ENCODE measurements at regions not wholly inside any gene's neighbourhood (a gene's known extent, or its start where the extent isn't known, plus 50 kb on each side); places are given as distances from the start of the nearest gene placed in this dataset.
"Not testable (repeated sequence)": the region's sequence is repeated elsewhere in the genome, so short reads cannot be mapped to it uniquely, and the experiment has no call there.

DNA sequence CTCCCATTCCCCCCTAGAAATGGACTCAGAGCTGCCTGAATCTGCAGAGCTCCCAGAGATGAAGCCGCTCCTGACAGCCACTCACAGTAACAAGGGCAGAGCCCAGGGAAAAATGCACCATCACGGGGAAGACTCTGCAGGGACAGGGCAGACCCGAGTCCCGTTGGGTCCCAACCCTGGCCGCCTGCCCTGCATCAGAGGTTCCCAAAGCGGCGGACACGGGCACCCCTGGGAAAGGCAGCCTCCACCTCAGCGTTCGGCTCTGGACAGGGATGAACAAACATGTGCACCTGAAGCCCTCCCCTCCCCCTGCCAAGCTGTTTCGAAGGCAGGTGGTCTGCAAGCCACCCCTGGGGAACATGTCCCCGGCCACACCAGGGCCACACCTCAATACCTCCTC is 320.4 kb downstream of the ADGRD1 start:
- H3K4me1 ChIP-seq (ENCODE audit: insufficient read depth, low read length): no peaks in the 10 kb centered on the region
- H3K9ac ChIP-seq (ENCODE audit: low read length): no peak overlapping the region
- H3K36me3 ChIP-seq (ENCODE audit: insufficient read depth, low read length): no peaks in the 10 kb centered on the region
- no peak overlapping the region for H3K4me3 ChIP-seq (ENCODE audit: low read depth in 1 of 2, low read length in 2 of 2)
- peaks cover 0 to 4% of the 10 kb centered on the region in 2 donors for H3K27me3 ChIP-seq (ENCODE audit: control insufficient read depth in 1 of 2, insufficient read depth in 2 of 2, low read length in 2 of 2)
- no peak overlapping the region for H3K27ac ChIP-seq (ENCODE audit: low read depth, low read length)
- no peaks in the 10 kb centered on the region for H3K9me3 ChIP-seq (ENCODE audit: low read length)

DNA sequence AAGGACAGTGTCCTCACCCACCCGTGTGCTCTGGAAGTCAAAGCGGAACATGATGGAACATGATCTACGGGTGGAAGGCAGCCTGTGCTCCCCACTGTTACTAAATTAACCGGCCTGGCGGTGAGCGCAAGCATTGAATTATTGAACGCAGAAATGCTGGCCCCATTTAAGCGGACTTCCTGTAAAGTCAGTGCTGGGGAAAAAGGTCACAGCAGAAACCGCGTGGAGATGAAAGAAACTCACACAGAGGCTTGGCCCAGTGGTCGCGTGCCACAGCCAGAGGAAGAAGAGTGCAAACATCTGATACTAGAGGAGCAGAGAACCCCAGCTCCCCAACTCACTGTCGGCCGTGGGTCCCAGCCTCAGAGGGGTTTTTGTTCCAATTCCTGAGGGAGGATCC is 321.2 kb downstream of the ADGRD1 start:
- no peak overlapping the region for H3K4me3 ChIP-seq (ENCODE audit: low read depth in 1 of 2, low read length in 2 of 2)
- H3K27me3 ChIP-seq (ENCODE audit: control insufficient read depth in 1 of 2, insufficient read depth in 2 of 2, low read length in 2 of 2): peaks cover 0 to 9% of the 10 kb centered on the region in 2 donors
- no peaks in the 10 kb centered on the region for H3K4me1 ChIP-seq (ENCODE audit: insufficient read depth, low read length)
- no peaks in the 10 kb centered on the region for H3K9me3 ChIP-seq (ENCODE audit: low read length)
- no peak overlapping the region for H3K27ac ChIP-seq (ENCODE audit: low read depth, low read length)
- no peak overlapping the region for H3K9ac ChIP-seq (ENCODE audit: low read length)
- H3K36me3 ChIP-seq (ENCODE audit: insufficient read depth, low read length): no peaks in the 10 kb centered on the region

DNA sequence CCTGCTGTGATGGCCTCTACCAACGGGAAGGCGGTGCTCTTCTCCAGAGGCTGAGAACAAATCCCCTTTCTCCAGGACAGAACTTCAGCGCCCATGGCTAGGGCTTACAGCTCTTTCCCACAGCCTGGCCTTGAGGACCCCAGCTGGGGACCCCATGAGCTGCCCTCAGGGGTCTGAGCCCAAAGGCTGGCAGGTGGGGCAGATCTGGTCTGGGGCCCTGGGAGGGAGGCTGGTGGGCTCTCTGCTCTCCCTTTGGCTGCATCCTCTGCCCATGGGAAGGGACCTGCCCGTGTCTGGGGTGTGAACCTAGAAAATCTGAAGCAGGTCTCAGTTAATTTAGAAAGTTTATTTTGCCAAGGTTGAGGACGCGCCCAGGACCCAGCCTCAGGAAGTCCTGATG is 322.1 kb downstream of the ADGRD1 start:
- H3K27me3 ChIP-seq (ENCODE audit: control insufficient read depth in 1 of 2, insufficient read depth in 2 of 2, low read length in 2 of 2): peaks cover 0 to 9% of the 10 kb centered on the region in 2 donors
- H3K9me3 ChIP-seq (ENCODE audit: low read length): no peaks in the 10 kb centered on the region
- H3K4me3 ChIP-seq (ENCODE audit: low read depth in 1 of 2, low read length in 2 of 2): no peak overlapping the region
- H3K27ac ChIP-seq (ENCODE audit: low read depth, low read length): no peak overlapping the region
- H3K4me1 ChIP-seq (ENCODE audit: insufficient read depth, low read length): no peaks in the 10 kb centered on the region
- no peak overlapping the region for H3K9ac ChIP-seq (ENCODE audit: low read length)
- H3K36me3 ChIP-seq (ENCODE audit: insufficient read depth, low read length): no peaks in the 10 kb centered on the region

DNA sequence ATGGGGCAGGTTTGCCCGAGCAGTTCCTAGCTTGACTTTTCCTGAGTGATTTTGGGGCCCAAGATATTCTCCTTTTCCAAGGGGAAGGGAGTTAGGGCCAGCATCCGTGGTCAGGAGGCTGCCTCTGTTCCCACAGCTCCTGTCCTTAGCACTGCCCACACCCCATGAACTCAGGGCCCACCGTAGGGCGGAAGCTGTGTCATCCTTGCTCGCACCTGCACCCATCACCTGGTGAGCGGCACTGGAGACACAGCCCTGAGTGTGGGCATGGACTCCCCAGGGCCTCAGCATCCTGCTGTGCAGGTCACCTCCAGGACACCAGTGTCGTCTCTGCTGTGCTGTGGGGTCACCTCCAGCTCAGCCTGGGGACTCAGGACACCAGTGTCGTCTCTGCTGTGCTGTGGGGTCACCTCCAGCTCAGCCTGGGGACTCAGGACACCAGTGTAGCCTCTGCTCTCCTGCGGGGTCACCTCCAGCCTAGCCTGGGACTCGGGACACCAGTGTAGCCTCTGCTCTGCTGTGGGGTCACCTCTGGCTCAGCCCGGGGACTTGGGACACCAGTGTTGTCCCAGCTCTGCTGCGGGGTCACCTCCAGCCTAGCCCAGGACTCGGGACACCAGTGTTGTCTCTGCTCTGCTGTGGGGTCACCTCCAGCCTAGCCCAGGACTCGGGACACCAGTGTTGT is 322.9 kb downstream of the ADGRD1 start:
- no peaks in the 10 kb centered on the region for H3K9me3 ChIP-seq (ENCODE audit: low read length)
- H3K4me3 ChIP-seq (ENCODE audit: low read depth in 1 of 2, low read length in 2 of 2): no peak overlapping the region
- H3K4me1 ChIP-seq (ENCODE audit: insufficient read depth, low read length): no peaks in the 10 kb centered on the region
- no peak overlapping the region for H3K27ac ChIP-seq (ENCODE audit: low read depth, low read length)
- H3K27me3 ChIP-seq (ENCODE audit: control insufficient read depth in 1 of 2, insufficient read depth in 2 of 2, low read length in 2 of 2): peaks cover 0 to 9% of the 10 kb centered on the region in 2 donors
- no peaks in the 10 kb centered on the region for H3K36me3 ChIP-seq (ENCODE audit: insufficient read depth, low read length)
- no peak overlapping the region for H3K9ac ChIP-seq (ENCODE audit: low read length)

DNA sequence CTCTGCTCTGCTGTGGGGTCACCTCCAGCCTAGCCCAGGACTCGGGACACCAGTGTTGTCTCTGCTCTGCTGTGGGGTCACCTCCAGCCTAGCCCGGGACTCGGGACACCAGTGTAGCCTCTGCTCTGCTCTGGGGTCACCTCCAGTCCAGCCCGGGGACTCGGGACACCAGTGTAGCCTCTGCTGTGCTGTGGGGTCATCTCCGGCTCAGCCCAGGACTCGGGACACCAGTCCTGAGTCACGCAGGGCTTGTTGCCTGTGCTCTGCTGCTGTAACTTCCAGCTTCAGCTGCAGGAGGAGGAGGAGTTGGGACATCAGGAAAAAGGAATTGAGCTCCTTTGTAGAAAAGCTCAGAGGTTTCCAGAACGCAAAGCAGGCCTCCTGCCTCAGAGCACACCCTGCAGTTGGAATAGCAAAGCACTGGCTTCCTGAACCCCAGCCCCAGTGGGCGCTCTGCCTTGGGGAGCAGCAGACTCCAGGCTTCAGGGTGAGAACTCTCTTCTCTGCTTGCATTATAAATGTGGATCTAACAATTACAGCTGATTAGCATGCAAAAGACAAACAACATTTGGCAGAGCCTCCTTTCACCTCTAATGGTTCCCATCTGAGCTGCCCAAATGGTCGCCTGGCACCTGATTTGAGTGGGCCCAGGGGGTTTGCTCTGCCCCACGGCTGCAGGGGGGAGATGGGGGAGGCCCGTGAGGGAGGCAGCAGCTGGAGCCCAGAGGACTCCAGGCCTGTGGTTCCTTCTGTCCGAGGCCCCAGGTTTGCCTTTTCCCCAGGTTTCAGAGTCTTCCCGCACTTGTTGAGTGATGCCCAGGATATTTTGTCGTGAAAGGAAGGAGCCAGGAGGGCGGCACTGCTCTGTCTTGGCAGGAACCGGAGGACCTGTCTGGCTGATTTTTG is 323.7 kb downstream of the ADGRD1 start:
- not testable (repeated sequence) for H3K27me3 ChIP-seq (ENCODE audit: control insufficient read depth in 1 of 2, insufficient read depth in 2 of 2, low read length in 2 of 2); H3K4me1 ChIP-seq (ENCODE audit: insufficient read depth, low read length); H3K36me3 ChIP-seq (ENCODE audit: insufficient read depth, low read length); H3K27ac ChIP-seq (ENCODE audit: low read depth, low read length); H3K9me3 ChIP-seq (ENCODE audit: low read length); H3K9ac ChIP-seq (ENCODE audit: low read length); H3K4me3 ChIP-seq (ENCODE audit: low read depth in 1 of 2, low read length in 2 of 2)

DNA sequence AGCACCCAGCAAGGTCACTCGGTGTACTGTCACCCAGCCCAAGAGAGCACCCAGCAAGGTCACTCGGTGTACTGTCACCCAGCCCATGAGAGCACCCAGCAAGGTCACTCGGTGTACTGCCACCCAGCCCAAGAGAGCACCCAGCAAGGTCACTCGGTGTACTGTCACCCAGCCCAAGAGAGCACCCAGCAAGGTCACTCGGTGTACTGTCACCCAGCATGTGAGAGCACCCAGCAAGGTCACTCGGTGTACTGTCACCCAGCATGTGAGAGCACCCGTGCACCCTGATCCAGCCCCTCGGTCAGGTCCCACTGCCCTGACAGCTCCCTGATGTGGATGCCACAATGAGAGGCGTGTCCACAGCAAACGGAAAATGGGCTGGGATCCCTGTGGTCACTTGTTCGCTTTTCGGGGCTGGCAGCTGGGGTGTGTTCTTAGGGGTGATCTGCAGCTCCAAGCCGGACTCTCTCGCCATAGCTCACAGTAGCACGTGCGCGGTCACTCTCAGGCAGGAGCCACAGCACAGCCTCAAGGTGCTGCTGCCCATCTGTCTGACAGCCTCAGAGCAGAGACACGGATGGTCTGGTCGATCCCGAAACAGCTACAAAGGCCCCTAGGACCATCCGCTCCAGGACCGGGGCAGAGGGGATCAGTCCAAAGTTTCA is 324.9 kb downstream of the ADGRD1 start:
- H3K36me3 ChIP-seq (ENCODE audit: insufficient read depth, low read length); H3K4me3 ChIP-seq (ENCODE audit: low read depth in 1 of 2, low read length in 2 of 2); H3K9ac ChIP-seq (ENCODE audit: low read length); H3K27ac ChIP-seq (ENCODE audit: low read depth, low read length); H3K9me3 ChIP-seq (ENCODE audit: low read length); H3K4me1 ChIP-seq (ENCODE audit: insufficient read depth, low read length); H3K27me3 ChIP-seq (ENCODE audit: control insufficient read depth in 1 of 2, insufficient read depth in 2 of 2, low read length in 2 of 2): not testable (repeated sequence)

DNA sequence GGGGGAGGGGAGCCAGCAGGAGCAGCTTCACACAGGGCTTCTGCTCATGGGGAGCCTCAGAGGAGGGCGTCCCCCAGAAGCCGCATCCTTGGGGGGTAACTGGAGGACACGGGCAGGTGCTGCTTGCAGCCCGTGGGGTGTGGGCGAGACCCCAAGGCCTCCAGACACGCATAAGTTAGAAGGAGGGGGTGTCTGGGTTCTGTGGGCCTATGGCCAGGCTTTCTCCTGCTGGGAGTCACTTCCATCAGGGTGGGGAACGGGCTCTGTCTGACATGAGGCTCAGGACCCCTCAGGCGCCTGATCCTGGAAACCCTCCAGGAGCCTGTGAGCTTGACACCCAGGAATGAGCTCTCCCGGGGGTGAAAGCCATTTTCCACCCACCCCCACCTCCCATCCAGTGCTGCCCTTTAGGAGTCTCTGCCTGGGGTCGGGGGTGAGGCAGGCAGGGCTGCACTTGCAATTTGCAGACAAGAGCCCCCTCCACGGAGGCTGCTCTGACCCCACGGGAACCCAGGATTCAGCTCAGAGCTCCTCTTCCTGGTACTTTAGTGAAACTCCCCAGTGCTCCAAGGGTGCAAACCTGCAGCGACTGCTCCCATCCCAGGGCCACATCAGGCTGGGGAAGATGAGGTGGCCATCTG is 325.7 kb downstream of the ADGRD1 start:
- H3K27me3 ChIP-seq (ENCODE audit: control insufficient read depth in 1 of 2, insufficient read depth in 2 of 2, low read length in 2 of 2): peaks cover 0 to 9% of the 10 kb centered on the region in 2 donors
- H3K9ac ChIP-seq (ENCODE audit: low read length): no peak overlapping the region
- no peaks in the 10 kb centered on the region for H3K4me1 ChIP-seq (ENCODE audit: insufficient read depth, low read length)
- H3K36me3 ChIP-seq (ENCODE audit: insufficient read depth, low read length): no peaks in the 10 kb centered on the region
- no peak overlapping the region for H3K4me3 ChIP-seq (ENCODE audit: low read depth in 1 of 2, low read length in 2 of 2)
- H3K9me3 ChIP-seq (ENCODE audit: low read length): no peaks in the 10 kb centered on the region
- no peak overlapping the region for H3K27ac ChIP-seq (ENCODE audit: low read depth, low read length)

DNA sequence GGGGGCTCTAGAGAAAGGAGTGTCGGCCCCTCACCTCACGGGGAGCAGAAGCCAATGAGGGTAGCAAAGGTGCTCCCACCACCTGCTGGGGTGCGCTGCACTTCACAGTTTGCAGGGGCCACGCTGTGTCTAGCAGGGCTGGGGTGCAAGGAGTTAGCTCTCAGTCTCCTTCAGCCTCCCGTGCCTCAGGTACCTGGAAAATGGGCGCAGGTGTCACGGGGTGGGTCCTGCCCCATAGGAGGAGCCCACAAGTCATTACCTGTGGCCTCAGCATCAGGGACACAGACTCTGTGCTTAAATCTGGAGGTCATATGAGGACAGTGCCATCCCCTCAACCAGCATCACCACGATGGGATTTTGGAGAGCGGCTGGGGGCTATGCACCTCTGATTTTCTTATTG is 326.7 kb downstream of the ADGRD1 start:
- Histone ChIP-seq H3K4me1 (ENCODE audit: insufficient read depth, low read length) (no peaks in the 10 kb centered on the region), H3K27me3 (ENCODE audit: control insufficient read depth in 1 of 2, insufficient read depth in 2 of 2, low read length in 2 of 2) (peaks cover 0 to 9% of the 10 kb centered on the region in 2 donors)

DNA sequence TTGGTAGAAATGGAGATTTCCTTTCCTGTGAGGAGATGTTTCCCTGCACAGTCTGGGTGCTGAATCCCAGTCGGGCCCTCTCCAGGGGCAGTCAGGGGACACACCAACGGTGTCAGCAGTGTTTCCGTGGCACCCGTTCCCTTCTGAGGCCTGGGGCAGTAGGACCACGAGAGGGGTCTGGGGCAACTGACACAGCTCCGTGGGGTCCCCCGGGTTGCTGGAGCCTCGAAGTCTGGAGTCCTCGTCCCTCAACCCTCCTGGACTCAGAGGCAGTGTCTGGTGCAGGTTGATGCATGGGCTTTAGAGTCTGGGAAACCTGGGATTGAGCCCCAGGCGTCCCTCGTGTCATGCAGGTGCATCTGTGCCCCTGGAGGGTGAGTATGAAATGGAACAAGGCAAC is 327.3 kb downstream of the ADGRD1 start:
- Histone ChIP-seq H3K9me3 (ENCODE audit: low read length) (no peaks in the 10 kb centered on the region), H3K36me3 (ENCODE audit: insufficient read depth, low read length) (no peaks in the 10 kb centered on the region), H3K4me1 (ENCODE audit: insufficient read depth, low read length) (no peaks in the 10 kb centered on the region), H3K27ac (ENCODE audit: low read depth, low read length) (no peak overlapping the region), H3K9ac (ENCODE audit: low read length) (no peak overlapping the region), H3K27me3 (ENCODE audit: control insufficient read depth in 1 of 2, insufficient read depth in 2 of 2, low read length in 2 of 2) (peaks cover 0 to 9% of the 10 kb centered on the region in 2 donors), H3K4me3 (ENCODE audit: low read depth in 1 of 2, low read length in 2 of 2) (no peak overlapping the region)

More for the DNA sequence above, 326.7 kb downstream of the ADGRD1 start:
- no peaks in the 10 kb centered on the region for H3K36me3 ChIP-seq (ENCODE audit: insufficient read depth, low read length)
- H3K27ac ChIP-seq (ENCODE audit: low read depth, low read length): no peak overlapping the region
- no peak overlapping the region for H3K9ac ChIP-seq (ENCODE audit: low read length)
- no peaks in the 10 kb centered on the region for H3K9me3 ChIP-seq (ENCODE audit: low read length)
- H3K4me3 ChIP-seq (ENCODE audit: low read depth in 1 of 2, low read length in 2 of 2): no peak overlapping the region

DNA sequence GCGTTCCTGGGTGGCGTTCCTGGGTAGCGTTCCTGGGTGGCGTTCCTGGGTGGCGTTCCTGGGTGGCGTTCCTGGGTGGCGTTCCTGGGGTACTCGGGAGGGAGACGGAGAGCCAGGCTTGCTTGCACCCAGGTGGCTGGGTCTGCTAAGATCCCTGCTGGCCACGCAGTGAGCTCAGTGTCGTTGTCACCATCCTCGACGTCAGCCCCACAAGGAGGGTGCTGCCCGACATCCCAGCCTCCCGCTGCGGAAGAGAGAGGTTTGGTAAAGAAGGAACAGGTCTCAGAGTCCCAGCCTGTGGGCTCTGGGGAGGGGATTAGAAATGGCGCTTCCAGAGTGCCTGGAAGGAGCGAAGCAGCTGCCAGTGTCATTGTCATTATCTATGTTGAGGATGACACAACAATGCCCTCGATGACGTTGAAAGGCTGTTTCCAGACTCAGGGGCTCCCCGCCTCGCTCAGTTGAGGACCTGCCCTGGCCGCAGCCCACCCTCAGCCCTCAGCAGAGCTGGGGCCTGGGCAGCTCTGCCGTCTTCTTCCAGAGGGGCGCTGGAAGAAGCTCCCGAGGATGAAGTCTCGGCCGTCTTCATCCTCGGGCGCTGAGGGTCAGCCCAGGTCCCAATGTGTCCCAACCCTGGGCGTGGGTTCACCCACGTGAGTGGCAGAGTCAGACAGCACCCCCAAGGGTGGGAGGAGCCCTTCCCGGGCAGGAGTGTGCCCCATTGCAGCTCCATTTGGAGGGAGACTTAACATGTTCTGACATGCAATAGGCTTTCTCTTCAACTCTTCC is 328.8 kb downstream of the ADGRD1 start:
- no peak overlapping the region for H3K9ac ChIP-seq (ENCODE audit: low read length)
- peaks cover 0 to 9% of the 10 kb centered on the region in 2 donors for H3K27me3 ChIP-seq (ENCODE audit: control insufficient read depth in 1 of 2, insufficient read depth in 2 of 2, low read length in 2 of 2)
- H3K9me3 ChIP-seq (ENCODE audit: low read length): no peaks in the 10 kb centered on the region
- no peaks in the 10 kb centered on the region for H3K4me1 ChIP-seq (ENCODE audit: insufficient read depth, low read length)
- no peaks in the 10 kb centered on the region for H3K36me3 ChIP-seq (ENCODE audit: insufficient read depth, low read length)
- no peak overlapping the region for H3K27ac ChIP-seq (ENCODE audit: low read depth, low read length)
- H3K4me3 ChIP-seq (ENCODE audit: low read depth in 1 of 2, low read length in 2 of 2): no peak overlapping the region

Data from muscle layer of colon (tissue), 2 donors.